ENCODE measurements at regions not wholly inside any gene's neighbourhood (a gene's known extent, or its start where the extent isn't known, plus 50 kb on each side); places are given as distances from the start of the nearest gene placed in this dataset.

GRCh38 chr7:53252539-53252938 lies 217.1 kb downstream of the POM121L12 start:
- ChIA-PET CTCF (no interaction called here), POLR2A (no interaction called here)
- Mint-ChIP-seq H3K36me3 (peaks cover 23% of the 10 kb centered on the region), H3K27me3 (ENCODE audit: low read depth) (no peaks in the 10 kb centered on the region), H3K4me3 (no peak overlapping the region), H3K4me1 (peaks cover 20% of the 10 kb centered on the region), H3K27ac (no peak overlapping the region), H3K9me3 (peaks cover 33% of the 10 kb centered on the region)
- DNase-seq (ENCODE audit: low spot score), result no peak
- no peak for ATAC-seq
- TF ChIP-seq ZNF532 (CRISPR knock-in tag; IDR thresholded peaks at IDR 0.05; ENCODE audit: borderline replicate concordance) (no peak), NR1H2 (CRISPR knock-in tag; IDR thresholded peaks at IDR 0.05) (no peak), CBFB (CRISPR knock-in tag; IDR thresholded peaks at IDR 0.05; ENCODE audit: low read depth) (no peak), NFE2L1 (CRISPR knock-in tag; IDR thresholded peaks at IDR 0.05) (no peak), ZNF425 (CRISPR knock-in tag; conservative IDR thresholded peaks at IDR 0.05) (no peak), SOX15 (CRISPR knock-in tag; IDR thresholded peaks at IDR 0.05) (no peak), CDX4 (CRISPR knock-in tag; IDR thresholded peaks at IDR 0.05; ENCODE audit: borderline replicate concordance) (no peak), ZNF121 (CRISPR knock-in tag; IDR thresholded peaks at IDR 0.05) (no peak)

DNA sequence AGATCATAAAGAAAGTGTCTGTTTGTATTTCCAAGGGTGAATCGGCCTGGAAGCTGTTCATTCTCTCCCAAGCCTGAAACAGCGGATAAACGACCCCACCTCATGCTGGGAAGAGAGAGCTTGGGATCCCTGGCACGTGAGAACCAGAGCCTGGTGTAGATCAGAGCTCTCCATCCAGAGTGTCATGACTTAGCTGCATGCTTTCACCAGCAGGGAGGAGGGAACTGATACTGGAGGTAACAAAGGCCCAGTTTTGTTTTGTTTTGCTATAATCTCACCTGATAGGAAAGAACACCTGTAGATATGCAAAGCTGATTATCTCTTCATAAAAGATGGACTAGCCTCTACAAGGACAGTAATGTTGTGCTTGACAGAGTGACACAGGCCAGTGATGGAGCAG lies 236.6 kb downstream of the POM121L12 start:
- no peak for DNase-seq (ENCODE audit: low spot score)
- ChIA-PET CTCF (no interaction called here), POLR2A (no interaction called here)
- Mint-ChIP-seq H3K4me1 (no peaks in the 10 kb centered on the region), H3K9me3 (peaks cover 7% of the 10 kb centered on the region), H3K36me3 (no peaks in the 10 kb centered on the region), H3K27ac (no peak overlapping the region), H3K4me3 (no peak overlapping the region), H3K27me3 (ENCODE audit: low read depth) (no peaks in the 10 kb centered on the region)
- ATAC-seq, result peak; percentile 48; the same call in 1 of the 2 replicates
- TF ChIP-seq ZNF263 (CRISPR knock-in tag; IDR thresholded peaks at IDR 0.05; ENCODE audit: low read depth) (no peak), CDX4 (CRISPR knock-in tag; IDR thresholded peaks at IDR 0.05; ENCODE audit: borderline replicate concordance) (no peak), ZNF232 (CRISPR knock-in tag; IDR thresholded peaks at IDR 0.05) (no peak), RORB (CRISPR knock-in tag; IDR thresholded peaks at IDR 0.05) (no peak), NR2C2 (CRISPR knock-in tag; IDR thresholded peaks at IDR 0.05) (no peak), SOX15 (CRISPR knock-in tag; IDR thresholded peaks at IDR 0.05) (no peak), PRRX2 (CRISPR knock-in tag; IDR thresholded peaks at IDR 0.05) (no peak), TEAD1 (CRISPR knock-in tag; IDR thresholded peaks at IDR 0.05) (no peak), IRF2 (CRISPR knock-in tag; IDR thresholded peaks at IDR 0.05; ENCODE audit: borderline replicate concordance, low read depth) (no peak), ETV6 (CRISPR knock-in tag; IDR thresholded peaks at IDR 0.05) (no peak), GTF2I (CRISPR knock-in tag; conservative IDR thresholded peaks at IDR 0.05) (no peak)
- TF ChIP-seq, protein P1, sequence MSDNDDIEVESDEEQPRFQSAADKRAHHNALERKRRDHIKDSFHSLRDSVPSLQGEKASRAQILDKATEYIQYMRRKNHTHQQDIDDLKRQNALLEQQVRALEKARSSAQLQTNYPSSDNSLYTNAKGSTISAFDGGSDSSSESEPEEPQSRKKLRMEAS (CRISPR knock-in tag; IDR thresholded peaks at IDR 0.05), result no peak
- TF ChIP-seq, protein P2, sequence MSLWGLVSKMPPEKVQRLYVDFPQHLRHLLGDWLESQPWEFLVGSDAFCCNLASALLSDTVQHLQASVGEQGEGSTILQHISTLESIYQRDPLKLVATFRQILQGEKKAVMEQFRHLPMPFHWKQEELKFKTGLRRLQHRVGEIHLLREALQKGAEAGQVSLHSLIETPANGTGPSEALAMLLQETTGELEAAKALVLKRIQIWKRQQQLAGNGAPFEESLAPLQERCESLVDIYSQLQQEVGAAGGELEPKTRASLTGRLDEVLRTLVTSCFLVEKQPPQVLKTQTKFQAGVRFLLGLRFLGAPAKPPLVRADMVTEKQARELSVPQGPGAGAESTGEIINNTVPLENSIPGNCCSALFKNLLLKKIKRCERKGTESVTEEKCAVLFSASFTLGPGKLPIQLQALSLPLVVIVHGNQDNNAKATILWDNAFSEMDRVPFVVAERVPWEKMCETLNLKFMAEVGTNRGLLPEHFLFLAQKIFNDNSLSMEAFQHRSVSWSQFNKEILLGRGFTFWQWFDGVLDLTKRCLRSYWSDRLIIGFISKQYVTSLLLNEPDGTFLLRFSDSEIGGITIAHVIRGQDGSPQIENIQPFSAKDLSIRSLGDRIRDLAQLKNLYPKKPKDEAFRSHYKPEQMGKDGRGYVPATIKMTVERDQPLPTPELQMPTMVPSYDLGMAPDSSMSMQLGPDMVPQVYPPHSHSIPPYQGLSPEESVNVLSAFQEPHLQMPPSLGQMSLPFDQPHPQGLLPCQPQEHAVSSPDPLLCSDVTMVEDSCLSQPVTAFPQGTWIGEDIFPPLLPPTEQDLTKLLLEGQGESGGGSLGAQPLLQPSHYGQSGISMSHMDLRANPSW (CRISPR knock-in tag; conservative IDR thresholded peaks at IDR 0.05; ENCODE audit: low read depth), result no peak
- TF ChIP-seq, protein P3, sequence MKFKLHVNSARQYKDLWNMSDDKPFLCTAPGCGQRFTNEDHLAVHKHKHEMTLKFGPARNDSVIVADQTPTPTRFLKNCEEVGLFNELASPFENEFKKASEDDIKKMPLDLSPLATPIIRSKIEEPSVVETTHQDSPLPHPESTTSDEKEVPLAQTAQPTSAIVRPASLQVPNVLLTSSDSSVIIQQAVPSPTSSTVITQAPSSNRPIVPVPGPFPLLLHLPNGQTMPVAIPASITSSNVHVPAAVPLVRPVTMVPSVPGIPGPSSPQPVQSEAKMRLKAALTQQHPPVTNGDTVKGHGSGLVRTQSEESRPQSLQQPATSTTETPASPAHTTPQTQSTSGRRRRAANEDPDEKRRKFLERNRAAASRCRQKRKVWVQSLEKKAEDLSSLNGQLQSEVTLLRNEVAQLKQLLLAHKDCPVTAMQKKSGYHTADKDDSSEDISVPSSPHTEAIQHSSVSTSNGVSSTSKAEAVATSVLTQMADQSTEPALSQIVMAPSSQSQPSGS (CRISPR knock-in tag; IDR thresholded peaks at IDR 0.05; ENCODE audit: borderline replicate concordance, low read depth), result no peak

Measured in WTC11 (cell line).